H1 (cell line): ENCODE measurements at regions not wholly inside any gene's neighbourhood (a gene's known extent, or its start where the extent isn't known, plus 50 kb on each side); places are given as distances from the start of the nearest gene placed in this dataset.

Experiments
- BCL11A ChIP-seq, 2 experiments: IDR thresholded peaks; one replicate each; pipeline ENCODE4 v1.6.1; 2011; ENCODE audit warnings: low read depth in 2 of 2, low read length in 2 of 2, mild to moderate bottlenecking in 2 of 2
- RXRA ChIP-seq: IDR thresholded peaks from 2 replicates; pipeline ENCODE4 v1.6.1; 2011; ENCODE audit warnings: low read depth, mild to moderate bottlenecking, low read length, moderate library complexity; ENCODE audit not compliant: insufficient read depth
- TF ChIP-seq, protein P1 (sequence below): fragments of 300-600 bp; sonication (generic); IDR thresholded peaks from 2 replicates; pipeline ENCODE4 v1.7.1; 2012; ENCODE audit warnings: low read length, moderate library complexity, mild to moderate bottlenecking, inconsistent platforms; ENCODE audit not compliant: insufficient replicate concordance

DNA sequence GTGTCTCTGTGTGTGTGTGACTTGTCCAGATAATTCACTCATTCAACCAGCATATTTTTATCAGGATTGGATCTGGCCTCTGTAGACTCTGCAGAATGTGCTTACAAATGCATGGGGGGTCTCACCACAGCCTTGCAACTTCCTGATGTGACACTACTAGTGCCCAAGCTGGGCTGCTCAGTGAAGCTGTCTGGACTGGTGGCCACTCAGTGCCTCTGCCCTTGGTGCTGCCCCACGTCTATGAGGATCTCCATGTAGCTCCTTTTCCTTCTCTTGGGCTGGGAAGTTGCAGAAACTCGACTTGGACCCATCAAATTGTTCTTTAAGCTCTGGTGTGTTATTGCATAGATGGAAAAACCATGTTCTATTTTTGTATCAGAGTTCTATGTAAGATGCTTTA lies 75.8 kb downstream of the NRN1 start (continued):
- TF ChIP-seq, protein P1, sequence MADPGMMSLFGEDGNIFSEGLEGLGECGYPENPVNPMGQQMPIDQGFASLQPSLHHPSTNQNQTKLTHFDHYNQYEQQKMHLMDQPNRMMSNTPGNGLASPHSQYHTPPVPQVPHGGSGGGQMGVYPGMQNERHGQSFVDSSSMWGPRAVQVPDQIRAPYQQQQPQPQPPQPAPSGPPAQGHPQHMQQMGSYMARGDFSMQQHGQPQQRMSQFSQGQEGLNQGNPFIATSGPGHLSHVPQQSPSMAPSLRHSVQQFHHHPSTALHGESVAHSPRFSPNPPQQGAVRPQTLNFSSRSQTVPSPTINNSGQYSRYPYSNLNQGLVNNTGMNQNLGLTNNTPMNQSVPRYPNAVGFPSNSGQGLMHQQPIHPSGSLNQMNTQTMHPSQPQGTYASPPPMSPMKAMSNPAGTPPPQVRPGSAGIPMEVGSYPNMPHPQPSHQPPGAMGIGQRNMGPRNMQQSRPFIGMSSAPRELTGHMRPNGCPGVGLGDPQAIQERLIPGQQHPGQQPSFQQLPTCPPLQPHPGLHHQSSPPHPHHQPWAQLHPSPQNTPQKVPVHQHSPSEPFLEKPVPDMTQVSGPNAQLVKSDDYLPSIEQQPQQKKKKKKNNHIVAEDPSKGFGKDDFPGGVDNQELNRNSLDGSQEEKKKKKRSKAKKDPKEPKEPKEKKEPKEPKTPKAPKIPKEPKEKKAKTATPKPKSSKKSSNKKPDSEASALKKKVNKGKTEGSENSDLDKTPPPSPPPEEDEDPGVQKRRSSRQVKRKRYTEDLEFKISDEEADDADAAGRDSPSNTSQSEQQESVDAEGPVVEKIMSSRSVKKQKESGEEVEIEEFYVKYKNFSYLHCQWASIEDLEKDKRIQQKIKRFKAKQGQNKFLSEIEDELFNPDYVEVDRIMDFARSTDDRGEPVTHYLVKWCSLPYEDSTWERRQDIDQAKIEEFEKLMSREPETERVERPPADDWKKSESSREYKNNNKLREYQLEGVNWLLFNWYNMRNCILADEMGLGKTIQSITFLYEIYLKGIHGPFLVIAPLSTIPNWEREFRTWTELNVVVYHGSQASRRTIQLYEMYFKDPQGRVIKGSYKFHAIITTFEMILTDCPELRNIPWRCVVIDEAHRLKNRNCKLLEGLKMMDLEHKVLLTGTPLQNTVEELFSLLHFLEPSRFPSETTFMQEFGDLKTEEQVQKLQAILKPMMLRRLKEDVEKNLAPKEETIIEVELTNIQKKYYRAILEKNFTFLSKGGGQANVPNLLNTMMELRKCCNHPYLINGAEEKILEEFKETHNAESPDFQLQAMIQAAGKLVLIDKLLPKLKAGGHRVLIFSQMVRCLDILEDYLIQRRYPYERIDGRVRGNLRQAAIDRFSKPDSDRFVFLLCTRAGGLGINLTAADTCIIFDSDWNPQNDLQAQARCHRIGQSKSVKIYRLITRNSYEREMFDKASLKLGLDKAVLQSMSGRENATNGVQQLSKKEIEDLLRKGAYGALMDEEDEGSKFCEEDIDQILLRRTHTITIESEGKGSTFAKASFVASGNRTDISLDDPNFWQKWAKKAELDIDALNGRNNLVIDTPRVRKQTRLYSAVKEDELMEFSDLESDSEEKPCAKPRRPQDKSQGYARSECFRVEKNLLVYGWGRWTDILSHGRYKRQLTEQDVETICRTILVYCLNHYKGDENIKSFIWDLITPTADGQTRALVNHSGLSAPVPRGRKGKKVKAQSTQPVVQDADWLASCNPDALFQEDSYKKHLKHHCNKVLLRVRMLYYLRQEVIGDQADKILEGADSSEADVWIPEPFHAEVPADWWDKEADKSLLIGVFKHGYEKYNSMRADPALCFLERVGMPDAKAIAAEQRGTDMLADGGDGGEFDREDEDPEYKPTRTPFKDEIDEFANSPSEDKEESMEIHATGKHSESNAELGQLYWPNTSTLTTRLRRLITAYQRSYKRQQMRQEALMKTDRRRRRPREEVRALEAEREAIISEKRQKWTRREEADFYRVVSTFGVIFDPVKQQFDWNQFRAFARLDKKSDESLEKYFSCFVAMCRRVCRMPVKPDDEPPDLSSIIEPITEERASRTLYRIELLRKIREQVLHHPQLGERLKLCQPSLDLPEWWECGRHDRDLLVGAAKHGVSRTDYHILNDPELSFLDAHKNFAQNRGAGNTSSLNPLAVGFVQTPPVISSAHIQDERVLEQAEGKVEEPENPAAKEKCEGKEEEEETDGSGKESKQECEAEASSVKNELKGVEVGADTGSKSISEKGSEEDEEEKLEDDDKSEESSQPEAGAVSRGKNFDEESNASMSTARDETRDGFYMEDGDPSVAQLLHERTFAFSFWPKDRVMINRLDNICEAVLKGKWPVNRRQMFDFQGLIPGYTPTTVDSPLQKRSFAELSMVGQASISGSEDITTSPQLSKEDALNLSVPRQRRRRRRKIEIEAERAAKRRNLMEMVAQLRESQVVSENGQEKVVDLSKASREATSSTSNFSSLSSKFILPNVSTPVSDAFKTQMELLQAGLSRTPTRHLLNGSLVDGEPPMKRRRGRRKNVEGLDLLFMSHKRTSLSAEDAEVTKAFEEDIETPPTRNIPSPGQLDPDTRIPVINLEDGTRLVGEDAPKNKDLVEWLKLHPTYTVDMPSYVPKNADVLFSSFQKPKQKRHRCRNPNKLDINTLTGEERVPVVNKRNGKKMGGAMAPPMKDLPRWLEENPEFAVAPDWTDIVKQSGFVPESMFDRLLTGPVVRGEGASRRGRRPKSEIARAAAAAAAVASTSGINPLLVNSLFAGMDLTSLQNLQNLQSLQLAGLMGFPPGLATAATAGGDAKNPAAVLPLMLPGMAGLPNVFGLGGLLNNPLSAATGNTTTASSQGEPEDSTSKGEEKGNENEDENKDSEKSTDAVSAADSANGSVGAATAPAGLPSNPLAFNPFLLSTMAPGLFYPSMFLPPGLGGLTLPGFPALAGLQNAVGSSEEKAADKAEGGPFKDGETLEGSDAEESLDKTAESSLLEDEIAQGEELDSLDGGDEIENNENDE: no peak
- TF ChIP-seq RXRA (no peak), BCL11A (IDR thresholded peaks at IDR 0.05; ENCODE audit: low read depth in 2 of 2, low read length in 2 of 2) (no peak)
